GM19035 (cell line): ENCODE measurements at regions not wholly inside any gene's neighbourhood (a gene's known extent, or its start where the extent isn't known, plus 50 kb on each side); places are given as distances from the start of the nearest gene placed in this dataset.
"Not testable (repeated sequence)": the region's sequence is repeated elsewhere in the genome, so short reads cannot be mapped to it uniquely, and the experiment has no call there.

Source experiments
- ATAC-seq: cut with Tn5 transposase; IDR thresholded peaks from one replicate; pipeline ENCODE4 v1.9.1; 2021; ENCODE audit not compliant: unreplicated experiment

DNA sequence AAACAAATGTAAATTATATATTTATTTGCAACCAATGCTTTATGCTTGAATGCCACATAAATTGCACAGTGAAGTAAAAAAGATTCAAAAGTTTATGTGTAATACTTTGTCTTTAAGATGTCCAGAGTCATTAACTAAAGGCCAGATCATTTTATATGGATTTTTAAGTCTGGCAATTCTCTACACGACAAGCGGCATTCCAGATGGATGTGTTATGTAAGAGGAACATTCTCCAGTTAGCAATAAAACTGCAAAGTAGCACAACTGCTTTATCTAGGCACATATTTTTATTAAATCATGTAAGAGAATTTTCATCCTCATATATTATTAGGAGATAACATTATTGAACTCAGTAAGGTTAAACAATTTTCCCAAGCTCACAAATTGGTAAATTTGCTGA lies 1717.7 kb upstream of the SEL1L start:
- no peak for ATAC-seq

DNA sequence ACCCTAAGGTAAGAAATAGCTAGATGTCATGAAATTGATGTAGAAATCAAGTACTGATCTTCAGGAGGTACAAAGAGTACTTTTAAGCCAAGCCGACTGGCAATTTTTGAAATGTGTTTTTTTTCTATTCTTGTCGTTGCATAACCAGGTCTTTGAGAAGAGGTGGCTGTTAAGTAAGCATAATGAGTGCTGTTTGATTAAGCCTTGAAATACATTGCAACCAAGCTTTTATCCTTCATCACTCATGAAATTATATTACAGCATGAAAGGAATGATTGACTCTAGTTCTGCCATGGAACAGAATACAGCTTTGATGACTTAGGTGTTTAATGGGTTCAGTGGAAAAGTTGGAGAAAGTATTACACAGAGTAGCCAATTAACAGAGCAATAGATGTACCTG lies 1720.2 kb upstream of the SEL1L start:
- no peak for ATAC-seq

GRCh38 chr14:83255015-83255726 lies 1721.5 kb upstream of the SEL1L start:
- ATAC-seq, result no peak

- no peak for ATAC-seq
Observed at GRCh38 chr14:83255727-83256090, 1722.1 kb upstream of the SEL1L start.

GRCh38 chr14:83257466-83258439 lies 1724.1 kb upstream of the SEL1L start:
- no peak for ATAC-seq

GRCh38 chr14:83260751-83261150 lies 1727.1 kb upstream of the SEL1L start:
- no peak for ATAC-seq

GRCh38 chr14:83269583-83269982 lies 1735.9 kb upstream of the SEL1L start:
- ATAC-seq, result no peak

- no peak for ATAC-seq
Observed at GRCh38 chr14:83271663-83272062, 1738.0 kb upstream of the SEL1L start.

- no peak for ATAC-seq
Observed at GRCh38 chr14:83280719-83281118, 1747.1 kb upstream of the SEL1L start.

DNA sequence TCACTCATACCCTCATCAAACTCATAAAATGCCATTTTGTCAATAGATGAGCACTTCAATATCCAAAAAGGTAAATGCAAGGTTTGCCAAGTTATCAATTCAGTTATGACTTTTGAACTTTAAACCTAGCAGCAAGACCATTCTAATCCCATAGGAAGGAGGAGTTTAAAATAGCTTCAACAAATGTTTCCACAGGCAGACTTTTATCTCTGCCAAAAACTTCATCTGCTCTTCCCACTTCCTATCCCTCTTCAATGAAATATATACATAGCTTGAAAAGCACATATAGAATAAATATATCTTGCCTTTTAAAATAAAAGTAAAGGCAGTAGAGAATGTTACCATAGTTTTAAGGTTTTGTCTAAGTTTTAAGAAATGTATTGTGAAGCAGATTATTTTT lies 1749.1 kb upstream of the SEL1L start:
- no peak for ATAC-seq

DNA sequence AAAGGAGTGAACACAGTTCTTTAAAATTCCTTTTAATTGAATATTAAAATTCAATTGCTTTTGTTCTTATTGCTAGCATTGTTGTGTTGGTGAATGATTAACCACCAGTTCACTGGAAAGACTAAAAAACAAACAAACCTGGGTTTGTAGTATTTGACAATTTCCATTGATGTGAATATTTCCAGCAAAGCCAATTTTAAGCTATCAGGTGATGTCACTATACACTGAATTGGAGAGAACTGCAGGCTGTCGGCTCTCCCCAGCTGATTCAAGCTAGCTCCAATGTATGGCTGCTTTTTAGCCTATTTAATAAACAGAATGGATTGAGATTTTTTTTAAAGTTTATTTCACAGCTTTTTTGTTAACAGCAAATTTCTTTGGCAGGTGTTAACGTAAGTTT lies 1753.6 kb upstream of the SEL1L start:
- ATAC-seq, result no peak

- ATAC-seq, result no peak
Observed at GRCh38 chr14:83289390-83289789, 1755.7 kb upstream of the SEL1L start.

GRCh38 chr14:83289896-83290295 lies 1756.2 kb upstream of the SEL1L start:
- no peak for ATAC-seq

- ATAC-seq, result no peak
Observed at GRCh38 chr14:83290447-83290846, 1756.8 kb upstream of the SEL1L start.

DNA sequence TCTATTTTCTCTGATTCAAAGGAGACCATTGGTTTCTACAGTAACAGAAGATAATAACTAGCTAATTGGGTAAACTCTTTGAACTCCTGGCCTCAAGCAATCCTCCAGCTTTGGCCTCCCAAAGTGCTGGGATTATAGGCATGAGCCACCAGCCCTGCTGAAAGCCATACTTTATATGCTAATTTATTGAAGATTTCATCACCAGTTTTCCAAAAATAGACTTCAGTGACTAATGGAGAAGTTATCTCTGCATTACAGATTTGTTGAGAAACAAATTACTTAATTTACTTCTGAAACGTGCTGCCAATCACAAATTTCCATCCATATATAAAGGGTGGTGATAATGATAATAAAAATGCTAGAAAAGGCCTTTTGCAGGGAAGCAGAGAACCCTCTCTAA lies 1758.1 kb upstream of the SEL1L start:
- ATAC-seq, result no peak

- ATAC-seq, result no peak
Observed at GRCh38 chr14:83294941-83295340, 1761.3 kb upstream of the SEL1L start.

DNA sequence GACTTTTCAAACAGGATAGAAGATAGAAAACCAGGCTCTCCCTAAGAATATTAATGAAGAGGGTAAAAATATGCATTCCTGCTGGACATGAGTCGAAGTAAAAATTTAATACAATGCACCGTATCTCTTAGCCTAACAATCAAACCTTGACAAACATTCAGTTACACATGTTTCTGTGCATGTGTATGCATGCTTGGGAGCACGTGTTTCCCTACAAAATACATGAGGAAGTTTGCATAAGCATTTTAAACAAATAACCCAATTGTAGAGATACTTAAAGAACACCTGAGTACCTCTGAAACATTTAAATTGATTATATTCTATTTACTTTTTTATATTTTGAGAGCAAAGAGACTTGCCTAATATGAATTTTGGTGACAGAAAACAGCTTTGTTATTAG lies 1763.7 kb upstream of the SEL1L start:
- no peak for ATAC-seq

DNA sequence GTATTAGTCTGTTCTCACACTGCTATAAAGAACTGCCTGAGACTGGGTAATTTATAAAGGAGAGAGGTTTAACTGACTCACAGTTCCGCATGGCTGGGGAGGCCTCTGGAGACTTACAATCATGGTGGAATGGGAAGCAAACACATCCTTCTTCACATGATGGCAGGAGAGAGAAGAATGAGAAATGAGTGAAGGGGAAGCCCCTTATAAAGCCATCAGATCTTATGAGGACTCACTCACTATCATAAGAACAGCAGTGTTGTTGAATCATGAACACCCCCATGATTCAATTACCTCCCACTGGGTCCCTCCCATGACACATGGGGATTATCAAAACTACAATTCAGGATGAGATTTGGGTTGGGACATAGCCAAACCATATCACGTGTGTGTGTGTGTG lies 1764.4 kb upstream of the SEL1L start:
- ATAC-seq, result not testable (repeated sequence)

- no peak for ATAC-seq
Observed at GRCh38 chr14:83300476-83301064, 1766.9 kb upstream of the SEL1L start.

- no peak for ATAC-seq
Observed at GRCh38 chr14:83301791-83302190, 1768.1 kb upstream of the SEL1L start.

DNA sequence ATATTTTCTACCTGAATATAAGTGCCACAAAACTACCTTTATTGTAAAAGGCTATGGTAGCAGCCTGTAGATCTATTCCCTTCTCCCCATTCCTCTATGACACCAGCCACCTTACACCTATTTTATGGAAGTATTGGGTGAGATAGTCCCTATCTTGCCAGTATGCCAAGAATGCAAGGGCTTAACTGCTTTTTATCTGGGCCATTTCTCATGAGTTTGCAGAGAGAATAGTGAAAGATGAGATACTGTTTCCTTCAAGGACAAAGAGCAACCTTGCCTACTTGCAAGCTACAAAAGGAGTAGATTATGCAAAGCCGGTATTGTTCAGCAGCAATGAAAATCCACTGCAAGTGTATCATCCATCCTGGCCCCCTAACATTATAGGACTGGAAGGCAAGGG lies 1775.6 kb upstream of the SEL1L start:
- ATAC-seq, result no peak

DNA sequence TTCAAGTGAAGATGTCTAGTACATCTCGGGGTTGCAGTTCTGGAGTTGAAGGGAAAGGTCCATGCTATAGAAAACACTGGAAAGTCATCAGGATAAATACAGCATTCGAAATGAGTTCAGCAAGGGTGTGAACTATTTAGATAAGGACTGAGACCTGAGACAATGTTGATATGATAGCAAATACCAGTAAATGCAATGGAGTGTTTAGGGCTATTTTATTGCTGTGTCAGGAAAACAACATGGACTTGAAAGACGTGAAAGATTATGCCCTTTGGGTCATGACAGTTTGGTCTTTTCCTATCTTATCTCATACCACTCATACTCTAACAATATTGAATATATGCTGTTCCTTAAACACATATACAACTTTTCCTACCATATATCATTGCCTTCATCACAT lies 1776.2 kb upstream of the SEL1L start:
- no peak for ATAC-seq
